AG09319 (cell line): ENCODE measurements at regions not wholly inside any gene's neighbourhood (a gene's known extent, or its start where the extent isn't known, plus 50 kb on each side); places are given as distances from the start of the nearest gene placed in this dataset.

Experiments
- DNase-seq: peaks from one replicate; pipeline ENCODE4 v3.0.0-alpha.2; 2010; ENCODE audit warnings: low read depth; ENCODE audit errors: extremely low read depth
- TF ChIP-seq, protein P1 (sequence below): IDR thresholded peaks from 2 replicates; pipeline ENCODE4 v1.5.1; 2011; ENCODE audit warnings: low read depth, mild to moderate bottlenecking, inconsistent platforms, low read length, moderate library complexity

- TF ChIP-seq, protein P1, sequence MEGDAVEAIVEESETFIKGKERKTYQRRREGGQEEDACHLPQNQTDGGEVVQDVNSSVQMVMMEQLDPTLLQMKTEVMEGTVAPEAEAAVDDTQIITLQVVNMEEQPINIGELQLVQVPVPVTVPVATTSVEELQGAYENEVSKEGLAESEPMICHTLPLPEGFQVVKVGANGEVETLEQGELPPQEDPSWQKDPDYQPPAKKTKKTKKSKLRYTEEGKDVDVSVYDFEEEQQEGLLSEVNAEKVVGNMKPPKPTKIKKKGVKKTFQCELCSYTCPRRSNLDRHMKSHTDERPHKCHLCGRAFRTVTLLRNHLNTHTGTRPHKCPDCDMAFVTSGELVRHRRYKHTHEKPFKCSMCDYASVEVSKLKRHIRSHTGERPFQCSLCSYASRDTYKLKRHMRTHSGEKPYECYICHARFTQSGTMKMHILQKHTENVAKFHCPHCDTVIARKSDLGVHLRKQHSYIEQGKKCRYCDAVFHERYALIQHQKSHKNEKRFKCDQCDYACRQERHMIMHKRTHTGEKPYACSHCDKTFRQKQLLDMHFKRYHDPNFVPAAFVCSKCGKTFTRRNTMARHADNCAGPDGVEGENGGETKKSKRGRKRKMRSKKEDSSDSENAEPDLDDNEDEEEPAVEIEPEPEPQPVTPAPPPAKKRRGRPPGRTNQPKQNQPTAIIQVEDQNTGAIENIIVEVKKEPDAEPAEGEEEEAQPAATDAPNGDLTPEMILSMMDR, result no peak
- no peak for DNase-seq
These were observed 682.2 kb upstream of the AMOT start for GRCh38 chrX:113522814-113523213.

- no peak for DNase-seq
- TF ChIP-seq, protein P1, result no peak
These were observed 674.3 kb upstream of the AMOT start for GRCh38 chrX:113514906-113515305.

DNA sequence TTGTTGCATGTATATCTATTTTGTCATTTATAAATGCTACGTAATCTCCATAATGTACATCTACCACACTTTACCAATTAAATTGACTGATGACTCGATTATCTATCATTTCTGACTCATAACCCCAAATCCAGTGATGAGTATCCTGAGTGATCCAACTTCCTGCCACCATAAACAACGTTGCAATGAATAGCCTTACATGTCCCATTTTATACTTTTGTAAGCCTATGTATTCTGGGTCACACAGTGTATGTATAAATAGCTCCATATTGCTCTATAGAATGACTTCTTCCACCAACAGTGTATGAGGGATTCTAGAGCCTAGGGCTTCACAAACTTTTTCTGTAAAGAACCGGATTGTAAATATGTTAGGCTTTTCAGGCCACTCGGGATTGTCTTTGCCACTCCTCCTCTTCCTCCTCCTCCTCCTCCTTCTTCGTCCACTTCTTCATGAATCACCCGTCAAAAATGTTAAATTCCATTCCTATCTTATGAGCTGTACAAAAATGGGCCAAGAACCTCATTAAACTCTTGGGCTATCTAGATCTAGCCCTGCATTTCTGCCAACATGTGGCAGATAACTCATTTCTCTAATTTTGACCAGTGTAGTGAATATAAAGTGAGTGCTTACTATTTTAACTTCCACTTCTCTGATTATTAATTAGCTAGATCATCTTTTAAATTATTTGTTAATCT, 672.2 kb upstream of the AMOT start:
- TF ChIP-seq, protein P1, result no peak
- DNase-seq, result peak; percentile 14

- DNase-seq, result no peak
- TF ChIP-seq, protein P1, result no peak
These were observed 670.0 kb upstream of the AMOT start for GRCh38 chrX:113510586-113510985.

- DNase-seq, result no peak
- TF ChIP-seq, protein P1, result no peak
These were observed 652.3 kb upstream of the AMOT start for GRCh38 chrX:113492895-113493294.

DNA sequence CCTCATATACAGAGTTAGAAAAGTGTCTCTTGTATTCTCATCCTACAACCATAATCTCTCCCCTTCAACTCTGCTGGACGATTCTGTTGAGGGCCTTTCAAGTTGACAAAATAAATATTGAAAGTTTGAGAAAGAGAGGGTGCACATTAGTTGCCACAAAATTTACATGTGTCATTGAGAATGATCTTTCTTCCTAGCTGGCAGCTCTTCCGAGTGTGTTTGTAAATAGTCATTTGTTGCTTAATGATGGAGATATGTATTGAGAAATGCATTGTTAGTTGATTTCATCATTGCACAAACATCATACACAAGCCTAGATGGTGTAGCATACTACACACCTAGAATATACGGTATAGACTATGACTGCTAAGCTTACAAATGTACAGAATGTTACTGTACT, 632.8 kb upstream of the AMOT start:
- TF ChIP-seq, protein P1, result no peak
- DNase-seq, result no peak

GRCh38 chrX:113473015-113473414, 632.4 kb upstream of the AMOT start:
- DNase-seq, result peak; percentile 34

DNA sequence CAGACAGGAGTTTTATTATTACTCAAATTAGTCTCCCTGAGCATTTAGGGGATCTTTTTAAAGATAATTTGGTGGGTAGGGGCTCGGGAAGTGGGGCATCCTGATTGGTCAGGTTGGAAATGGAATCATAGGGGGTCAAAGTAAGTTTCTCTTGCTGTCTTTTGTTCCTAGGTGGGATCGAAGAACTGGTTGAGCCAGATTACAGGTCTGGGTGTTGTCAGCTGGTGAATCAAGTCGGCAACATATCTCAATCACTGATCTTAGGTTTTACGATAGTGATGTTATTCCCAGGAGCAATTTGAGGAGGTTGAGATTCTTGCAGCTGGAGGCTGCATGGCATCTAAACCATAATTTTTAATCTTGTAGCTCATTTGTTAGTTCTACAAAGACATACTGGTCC, 629.5 kb upstream of the AMOT start:
- DNase-seq, result no peak
- TF ChIP-seq, protein P1, result no peak
